ENCODE measurements at regions not wholly inside any gene's neighbourhood (a gene's known extent, or its start where the extent isn't known, plus 50 kb on each side); places are given as distances from the start of the nearest gene placed in this dataset.

DNA sequence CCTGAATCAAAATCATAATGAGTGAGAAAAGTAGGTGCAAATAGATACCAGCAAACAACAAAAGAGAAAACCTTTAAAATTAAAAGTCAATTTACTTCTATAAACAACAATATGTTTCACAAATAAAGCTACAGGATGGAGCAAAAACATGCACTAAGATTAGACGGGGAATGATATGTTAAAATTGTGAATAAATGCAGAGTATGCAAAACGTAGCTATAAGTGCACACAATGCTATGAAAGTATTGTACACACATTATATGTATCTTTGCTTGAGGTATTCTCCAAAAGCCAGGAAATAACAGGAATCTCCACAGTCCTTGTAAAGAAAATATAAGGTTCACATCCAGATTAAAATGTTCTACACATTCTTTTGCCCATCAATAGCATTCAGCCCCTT, 523.9 kb downstream of the EFNB2 start:
- Histone ChIP-seq H3K4me1 (ENCODE audit: control insufficient read depth, extremely low read depth, insufficient read depth, low read length) (no peaks in the 10 kb centered on the region), H3K36me3 (ENCODE audit: control insufficient read depth, insufficient read depth, low read length) (no peaks in the 10 kb centered on the region), H3K79me2 (ENCODE audit: control insufficient read depth, insufficient read depth, low read length) (no peaks in the 10 kb centered on the region), H3K4me3 (replicated peaks in 1 of 4; ENCODE audit: control extremely low read depth in 1 of 4, insufficient read depth in 1 of 4, low read depth in 3 of 4, low read length in 4 of 4) (no peak overlapping the region), H3K4me2 (ENCODE audit: extremely low read depth, insufficient read depth, low read length) (no peak overlapping the region), H3K9ac (ENCODE audit: insufficient read depth, low read length) (no peak overlapping the region), H4K20me1 (ENCODE audit: control insufficient read depth, extremely low read depth, insufficient read depth, low read length) (no peaks in the 10 kb centered on the region), H2AFZ (ENCODE audit: low read length) (no peak overlapping the region), H3K27me3 (ENCODE audit: control insufficient read depth, insufficient read depth, low read length) (no peaks in the 10 kb centered on the region), H3K27ac (ENCODE audit: insufficient read depth, low read length) (no peak overlapping the region), H3K9me3 (ENCODE audit: control insufficient read depth, insufficient read depth, low read depth, low read length) (no peaks in the 10 kb centered on the region)
- DNase-seq (ENCODE audit: low read depth in 2 of 2), result no peak
- TF ChIP-seq EZH2 (IDR thresholded peaks at IDR 0.05; ENCODE audit: low read length, missing control alignments), result no peak
- TF ChIP-seq, protein P1, sequence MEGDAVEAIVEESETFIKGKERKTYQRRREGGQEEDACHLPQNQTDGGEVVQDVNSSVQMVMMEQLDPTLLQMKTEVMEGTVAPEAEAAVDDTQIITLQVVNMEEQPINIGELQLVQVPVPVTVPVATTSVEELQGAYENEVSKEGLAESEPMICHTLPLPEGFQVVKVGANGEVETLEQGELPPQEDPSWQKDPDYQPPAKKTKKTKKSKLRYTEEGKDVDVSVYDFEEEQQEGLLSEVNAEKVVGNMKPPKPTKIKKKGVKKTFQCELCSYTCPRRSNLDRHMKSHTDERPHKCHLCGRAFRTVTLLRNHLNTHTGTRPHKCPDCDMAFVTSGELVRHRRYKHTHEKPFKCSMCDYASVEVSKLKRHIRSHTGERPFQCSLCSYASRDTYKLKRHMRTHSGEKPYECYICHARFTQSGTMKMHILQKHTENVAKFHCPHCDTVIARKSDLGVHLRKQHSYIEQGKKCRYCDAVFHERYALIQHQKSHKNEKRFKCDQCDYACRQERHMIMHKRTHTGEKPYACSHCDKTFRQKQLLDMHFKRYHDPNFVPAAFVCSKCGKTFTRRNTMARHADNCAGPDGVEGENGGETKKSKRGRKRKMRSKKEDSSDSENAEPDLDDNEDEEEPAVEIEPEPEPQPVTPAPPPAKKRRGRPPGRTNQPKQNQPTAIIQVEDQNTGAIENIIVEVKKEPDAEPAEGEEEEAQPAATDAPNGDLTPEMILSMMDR (conservative IDR thresholded peaks at IDR 0.05 in 1 of 2, IDR thresholded peaks at IDR 0.05 in 1 of 2; ENCODE audit: low read depth in 1 of 2, low read length in 2 of 2), result no peak

DNA sequence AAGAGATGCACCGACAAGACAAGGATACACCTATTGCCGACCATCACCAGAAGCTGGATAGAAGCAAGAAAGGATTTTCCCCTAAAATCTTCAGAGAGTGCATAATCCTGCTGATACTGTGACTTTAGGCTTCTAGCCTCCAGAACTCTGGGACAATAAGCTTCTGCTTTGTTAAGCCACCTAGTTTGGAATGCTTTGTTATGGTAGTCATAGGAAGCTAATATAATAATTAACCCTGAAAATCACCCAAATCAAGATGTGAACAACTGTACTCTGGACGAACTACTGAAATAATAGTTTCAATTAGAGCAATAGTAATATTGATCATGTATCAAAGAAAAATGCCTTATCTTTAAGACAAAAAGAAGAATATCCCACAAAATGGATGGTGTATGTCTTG, 524.6 kb downstream of the EFNB2 start:
- Histone ChIP-seq H2AFZ (ENCODE audit: low read length) (no peak overlapping the region), H3K27me3 (ENCODE audit: control insufficient read depth, insufficient read depth, low read length) (no peaks in the 10 kb centered on the region), H3K9ac (ENCODE audit: insufficient read depth, low read length) (no peak overlapping the region), H3K4me1 (ENCODE audit: control insufficient read depth, extremely low read depth, insufficient read depth, low read length) (no peaks in the 10 kb centered on the region), H3K79me2 (ENCODE audit: control insufficient read depth, insufficient read depth, low read length) (no peaks in the 10 kb centered on the region), H4K20me1 (ENCODE audit: control insufficient read depth, extremely low read depth, insufficient read depth, low read length) (no peaks in the 10 kb centered on the region), H3K27ac (ENCODE audit: insufficient read depth, low read length) (no peak overlapping the region), H3K36me3 (ENCODE audit: control insufficient read depth, insufficient read depth, low read length) (no peaks in the 10 kb centered on the region), H3K4me2 (ENCODE audit: extremely low read depth, insufficient read depth, low read length) (no peak overlapping the region), H3K4me3 (replicated peaks in 1 of 4; ENCODE audit: control extremely low read depth in 1 of 4, insufficient read depth in 1 of 4, low read depth in 3 of 4, low read length in 4 of 4) (no peak overlapping the region), H3K9me3 (ENCODE audit: control insufficient read depth, insufficient read depth, low read depth, low read length) (no peaks in the 10 kb centered on the region)
- TF ChIP-seq, protein P1 (conservative IDR thresholded peaks at IDR 0.05 in 1 of 2, IDR thresholded peaks at IDR 0.05 in 1 of 2; ENCODE audit: low read depth in 1 of 2, low read length in 2 of 2), result no peak
- no peak for TF ChIP-seq EZH2 (IDR thresholded peaks at IDR 0.05; ENCODE audit: low read length, missing control alignments)
- no peak for DNase-seq (ENCODE audit: low read depth in 2 of 2)

DNA sequence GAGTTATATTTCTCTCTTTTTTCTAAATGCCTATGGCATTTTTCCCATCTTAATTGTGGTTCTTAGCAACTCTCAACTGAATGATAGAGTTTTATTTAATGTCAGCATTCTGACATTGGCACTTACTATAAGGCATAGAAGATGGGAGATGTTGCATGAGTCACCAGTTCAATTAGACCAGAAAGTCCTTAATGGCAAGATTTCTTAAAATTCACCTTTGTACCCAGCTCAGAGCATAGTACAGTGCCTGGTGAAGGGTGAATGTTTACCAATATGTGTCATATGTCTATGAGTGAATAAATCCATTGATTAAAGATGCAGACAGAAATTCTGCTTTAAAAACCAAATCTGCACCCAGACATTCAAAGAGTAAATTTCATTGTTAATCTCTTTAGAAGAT, 526.9 kb downstream of the EFNB2 start:
- no peak overlapping the region for H3K4me2 ChIP-seq (ENCODE audit: extremely low read depth, insufficient read depth, low read length)
- no peaks in the 10 kb centered on the region for H3K4me1 ChIP-seq (ENCODE audit: control insufficient read depth, extremely low read depth, insufficient read depth, low read length)
- DNase-seq (ENCODE audit: low read depth in 2 of 2), result no peak
- H3K27me3 ChIP-seq (ENCODE audit: control insufficient read depth, insufficient read depth, low read length), result no peaks in the 10 kb centered on the region
- TF ChIP-seq, protein P1 (conservative IDR thresholded peaks at IDR 0.05 in 1 of 2, IDR thresholded peaks at IDR 0.05 in 1 of 2; ENCODE audit: low read depth in 1 of 2, low read length in 2 of 2), result no peak
- TF ChIP-seq EZH2 (IDR thresholded peaks at IDR 0.05; ENCODE audit: low read length, missing control alignments), result no peak
- H3K79me2 ChIP-seq (ENCODE audit: control insufficient read depth, insufficient read depth, low read length), result no peaks in the 10 kb centered on the region
- no peak overlapping the region for H3K27ac ChIP-seq (ENCODE audit: insufficient read depth, low read length)
- H3K4me3 ChIP-seq (replicated peaks in 1 of 4; ENCODE audit: control extremely low read depth in 1 of 4, insufficient read depth in 1 of 4, low read depth in 3 of 4, low read length in 4 of 4), result no peak overlapping the region
- H3K9me3 ChIP-seq (ENCODE audit: control insufficient read depth, insufficient read depth, low read depth, low read length), result no peaks in the 10 kb centered on the region
- no peak overlapping the region for H2AFZ ChIP-seq (ENCODE audit: low read length)
- H3K9ac ChIP-seq (ENCODE audit: insufficient read depth, low read length), result no peak overlapping the region
- H4K20me1 ChIP-seq (ENCODE audit: control insufficient read depth, extremely low read depth, insufficient read depth, low read length), result no peaks in the 10 kb centered on the region
- H3K36me3 ChIP-seq (ENCODE audit: control insufficient read depth, insufficient read depth, low read length), result no peaks in the 10 kb centered on the region
